OCI-LY1 (cell line): ENCODE measurements at regions not wholly inside any gene's neighbourhood (a gene's known extent, or its start where the extent isn't known, plus 50 kb on each side); places are given as distances from the start of the nearest gene placed in this dataset.

Source experiments
- H2AFZ ChIP-seq: fragments of 200-600 bp; sonication (generic), shearing (Covaris generic); 2 replicates; pipeline ENCODE4 v1.6.0; 2014; ENCODE audit warnings: antibody characterized with exemption, mild to moderate bottlenecking, low read length
- H3F3A ChIP-seq: fragments of 200-600 bp; sonication (generic), shearing (Covaris generic); 2 replicates; pipeline ENCODE4 v1.6.0; 2014; ENCODE audit warnings: mild to moderate bottlenecking, antibody characterized with exemption, low read length, moderate library complexity; ENCODE audit not compliant: insufficient read depth
- H3K27ac ChIP-seq: fragments of 200-600 bp; sonication (generic); 2 replicates; pipeline ENCODE4 v1.5.1; 2014; ENCODE audit warnings: low read length, mixed run types, mild to moderate bottlenecking, low read depth; ENCODE audit not compliant: poor library complexity, severe bottlenecking
- H3K27me3 ChIP-seq: fragments of 200-600 bp; sonication (generic); 2 replicates; pipeline ENCODE4 v1.6.0; 2014; ENCODE audit warnings: antibody characterized with exemption, mild to moderate bottlenecking, low read length, moderate library complexity; ENCODE audit not compliant: insufficient read depth
- H3K36me3 ChIP-seq: fragments of 200-600 bp; sonication (generic); 2 replicates; pipeline ENCODE4 v1.6.1; 2014; ENCODE audit warnings: mild to moderate bottlenecking, antibody characterized with exemption, low read length, moderate library complexity, mixed read lengths; ENCODE audit not compliant: insufficient read depth
- H3K4me1 ChIP-seq: fragments of 200-600 bp; sonication (generic); 2 replicates; pipeline ENCODE4 v1.5.1; 2014; ENCODE audit warnings: mild to moderate bottlenecking, low read length, moderate library complexity; ENCODE audit not compliant: insufficient read depth, severe bottlenecking
- H3K4me2 ChIP-seq: fragments of 200-600 bp; sonication (generic), shearing (Covaris generic); 2 replicates; pipeline ENCODE4 v1.6.1; 2014; ENCODE audit warnings: low read length
- H3K4me3 ChIP-seq: fragments of 200-600 bp; sonication (generic); 2 replicates; pipeline ENCODE4 v1.5.1; 2014; ENCODE audit warnings: low read length, low read depth, mild to moderate bottlenecking, mixed read lengths; ENCODE audit not compliant: poor library complexity, severe bottlenecking
- H3K79me2 ChIP-seq: fragments of 200-600 bp; shearing (Covaris generic); 2 replicates; pipeline ENCODE4 v1.6.1; 2016; ENCODE audit warnings: mixed run types, low read length, mixed read lengths; ENCODE audit not compliant: insufficient read depth
- H3K9ac ChIP-seq: fragments of 200-600 bp; sonication (generic), shearing (Covaris generic); 2 replicates; pipeline ENCODE4 v1.6.1; 2014; ENCODE audit warnings: mild to moderate bottlenecking, low read length, mixed read lengths
- H3K9me2 ChIP-seq: fragments of 200-600 bp; sonication (generic), shearing (Covaris generic); 2 replicates; pipeline ENCODE4 v1.6.1; 2014; ENCODE audit warnings: low read depth, mild to moderate bottlenecking, low read length, mixed read lengths
- H3K9me3 ChIP-seq: fragments of 200-600 bp; shearing (Covaris generic); 2 replicates; pipeline ENCODE4 v1.6.1; 2014; ENCODE audit warnings: low read length, mixed read lengths
- H4K20me1 ChIP-seq: fragments of 200-600 bp; sonication (generic), shearing (Covaris generic); 2 replicates; pipeline ENCODE4 v1.6.0; 2016; ENCODE audit warnings: mild to moderate bottlenecking, low read length; ENCODE audit not compliant: insufficient read depth
- EZH2 ChIP-seq: fragments of 200-600 bp; sonication (generic), shearing (Covaris generic); IDR thresholded peaks from 2 replicates; pipeline ENCODE4 v1.8.0; 2017; ENCODE audit warnings: borderline replicate concordance, mixed run types, mild to moderate bottlenecking, antibody characterized with exemption, low read length, moderate library complexity, mixed read lengths
- TF ChIP-seq, protein P1 (sequence below): fragments of 200-600 bp; sonication (generic), shearing (Covaris generic); IDR thresholded peaks from 2 replicates; pipeline ENCODE4 v1.5.1; 2017; ENCODE audit warnings: mild to moderate bottlenecking, antibody characterized with exemption, low read length, moderate library complexity, mixed read lengths

DNA sequence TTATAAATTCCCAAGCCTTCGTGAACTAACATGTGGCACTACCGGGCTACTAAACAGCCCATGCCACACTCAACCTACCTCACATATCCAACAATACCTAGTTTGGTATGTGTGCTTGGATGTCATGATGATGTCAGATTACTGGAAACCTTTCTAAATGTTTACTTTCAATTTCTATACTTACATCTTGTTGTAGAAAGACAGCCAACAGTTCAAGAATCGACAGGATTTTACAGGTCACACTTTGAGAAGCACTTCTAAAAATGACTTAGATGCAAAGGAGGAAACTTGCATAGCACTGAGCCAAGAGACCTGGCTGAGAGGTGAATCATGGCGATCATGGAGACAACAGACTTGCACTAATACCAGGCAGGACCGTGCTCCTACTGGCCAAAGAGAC is 209.9 kb downstream of the COL4A1 start:
- TF ChIP-seq, protein P1, sequence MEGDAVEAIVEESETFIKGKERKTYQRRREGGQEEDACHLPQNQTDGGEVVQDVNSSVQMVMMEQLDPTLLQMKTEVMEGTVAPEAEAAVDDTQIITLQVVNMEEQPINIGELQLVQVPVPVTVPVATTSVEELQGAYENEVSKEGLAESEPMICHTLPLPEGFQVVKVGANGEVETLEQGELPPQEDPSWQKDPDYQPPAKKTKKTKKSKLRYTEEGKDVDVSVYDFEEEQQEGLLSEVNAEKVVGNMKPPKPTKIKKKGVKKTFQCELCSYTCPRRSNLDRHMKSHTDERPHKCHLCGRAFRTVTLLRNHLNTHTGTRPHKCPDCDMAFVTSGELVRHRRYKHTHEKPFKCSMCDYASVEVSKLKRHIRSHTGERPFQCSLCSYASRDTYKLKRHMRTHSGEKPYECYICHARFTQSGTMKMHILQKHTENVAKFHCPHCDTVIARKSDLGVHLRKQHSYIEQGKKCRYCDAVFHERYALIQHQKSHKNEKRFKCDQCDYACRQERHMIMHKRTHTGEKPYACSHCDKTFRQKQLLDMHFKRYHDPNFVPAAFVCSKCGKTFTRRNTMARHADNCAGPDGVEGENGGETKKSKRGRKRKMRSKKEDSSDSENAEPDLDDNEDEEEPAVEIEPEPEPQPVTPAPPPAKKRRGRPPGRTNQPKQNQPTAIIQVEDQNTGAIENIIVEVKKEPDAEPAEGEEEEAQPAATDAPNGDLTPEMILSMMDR, result no peak
- no peak for TF ChIP-seq EZH2
- Histone ChIP-seq H3F3A (no peaks in the 10 kb centered on the region), H3K79me2 (no peaks in the 10 kb centered on the region), H3K36me3 (no peaks in the 10 kb centered on the region), H2AFZ (no peak overlapping the region), H3K9me2 (no peaks in the 10 kb centered on the region), H3K4me3 (no peak overlapping the region), H3K27me3 (no peaks in the 10 kb centered on the region), H3K9me3 (no peaks in the 10 kb centered on the region), H3K4me2 (no peak overlapping the region), H3K27ac (no peak overlapping the region), H3K9ac (no peak overlapping the region), H3K4me1 (no peaks in the 10 kb centered on the region), H4K20me1 (no peaks in the 10 kb centered on the region)

DNA sequence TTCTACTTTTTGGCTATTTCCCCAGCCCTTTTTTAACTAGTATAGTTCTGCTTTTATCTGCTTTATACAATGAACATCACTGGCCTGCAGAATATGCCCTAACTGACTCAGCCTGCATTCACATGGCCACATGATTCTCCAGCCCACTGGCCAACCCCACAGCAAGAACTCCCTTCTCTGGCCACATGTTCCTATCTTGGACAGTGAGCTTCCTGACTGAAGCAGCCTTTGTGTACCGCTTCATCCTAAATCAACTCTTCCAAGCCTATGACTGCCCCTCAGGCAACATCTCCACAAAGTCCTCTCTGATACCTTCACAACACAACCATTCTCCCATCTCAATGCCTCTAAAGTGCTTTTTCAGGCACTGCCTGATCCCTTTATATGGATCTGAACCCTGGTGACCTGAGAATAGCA is 214.1 kb downstream of the COL4A1 start:
- no peak for TF ChIP-seq EZH2
- TF ChIP-seq, protein P1, result no peak
- H3K27ac ChIP-seq, result no peak overlapping the region

DNA sequence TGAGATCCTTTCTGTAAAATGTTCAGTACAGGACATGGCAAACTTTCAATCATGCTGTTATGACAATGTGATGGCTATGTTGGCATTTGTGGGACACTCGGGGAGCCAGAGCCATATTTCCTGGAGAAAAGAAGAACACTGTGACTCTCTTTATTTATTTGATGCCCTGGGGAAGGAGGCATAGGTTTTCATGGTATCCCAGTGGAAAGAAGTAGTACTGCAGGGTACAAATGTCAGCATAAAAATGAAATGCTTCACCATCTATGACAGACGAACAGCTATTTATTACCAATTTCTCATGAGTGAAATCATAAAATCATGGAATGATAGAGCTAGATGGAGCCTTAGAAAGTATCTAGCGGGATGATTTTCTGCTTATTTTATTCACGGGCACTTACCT is 217.1 kb downstream of the COL4A1 start:
- H3K27me3 ChIP-seq, result no peaks in the 10 kb centered on the region
- no peak overlapping the region for H3K4me3 ChIP-seq
- no peak overlapping the region for H3K4me2 ChIP-seq
- TF ChIP-seq, protein P1, result peak; percentile 29; the same call in 1 of the 2 replicates
- no peak for TF ChIP-seq EZH2
- H3K79me2 ChIP-seq, result no peaks in the 10 kb centered on the region
- H4K20me1 ChIP-seq, result no peaks in the 10 kb centered on the region
- no peaks in the 10 kb centered on the region for H3K36me3 ChIP-seq
- H3F3A ChIP-seq, result no peaks in the 10 kb centered on the region
- H3K4me1 ChIP-seq, result no peaks in the 10 kb centered on the region
- H3K27ac ChIP-seq, result no peak overlapping the region
- H3K9me2 ChIP-seq, result no peaks in the 10 kb centered on the region
- no peaks in the 10 kb centered on the region for H3K9me3 ChIP-seq
- no peak overlapping the region for H3K9ac ChIP-seq
- no peak overlapping the region for H2AFZ ChIP-seq

More for the DNA sequence above, 214.1 kb downstream of the COL4A1 start:
- no peaks in the 10 kb centered on the region for H4K20me1 ChIP-seq
- H3K9me2 ChIP-seq, result no peaks in the 10 kb centered on the region
- no peaks in the 10 kb centered on the region for H3K9me3 ChIP-seq
- H3K9ac ChIP-seq, result no peak overlapping the region
- H3K4me2 ChIP-seq, result no peak overlapping the region
- H3K36me3 ChIP-seq, result no peaks in the 10 kb centered on the region
- no peak overlapping the region for H2AFZ ChIP-seq
- no peaks in the 10 kb centered on the region for H3F3A ChIP-seq
- H3K4me1 ChIP-seq, result no peaks in the 10 kb centered on the region
- no peaks in the 10 kb centered on the region for H3K79me2 ChIP-seq
- no peaks in the 10 kb centered on the region for H3K27me3 ChIP-seq
- H3K4me3 ChIP-seq, result no peak overlapping the region
